ENCODE measurements at regions not wholly inside any gene's neighbourhood (a gene's known extent, or its start where the extent isn't known, plus 50 kb on each side); places are given as distances from the start of the nearest gene placed in this dataset.

- no peak for TF ChIP-seq CTCF (conservative IDR thresholded peaks at IDR 0.05; ENCODE audit: low read length)
- DNase-seq (ENCODE audit: low read depth), result no peak
- no peak overlapping the region for H3K4me3 ChIP-seq (ENCODE audit: low read length)
Observed at GRCh38 chr2:223545406-223545805, 56.8 kb downstream of the SCG2 start.

GRCh38 chr2:223545830-223546229 is 56.3 kb downstream of the SCG2 start:
- no peak overlapping the region for H3K4me3 ChIP-seq (ENCODE audit: low read length)
- DNase-seq (ENCODE audit: low read depth), result no peak
- no peak for TF ChIP-seq CTCF (conservative IDR thresholded peaks at IDR 0.05; ENCODE audit: low read length)
